Left colon (tissue), 2 donors: ENCODE measurements at regions not wholly inside any gene's neighbourhood (a gene's known extent, or its start where the extent isn't known, plus 50 kb on each side); places are given as distances from the start of the nearest gene placed in this dataset.

ENCODE experiments used
- ATAC-seq: fragments of 200-7000 bp; cut with Tn5 transposase; one replicate; pipeline ENCODE4 v1.9.1; 2020; ENCODE audit warnings: mild to moderate bottlenecking, moderate library complexity
- DNase-seq, 2 donors: peaks; one replicate each; pipeline ENCODE4 v3.0.0-alpha.2; 2020
- intact Hi-C, 2 donors: fragments of 100-400 bp; cut with DNase I in 1 of 2; cut with micrococcal nuclease in 1 of 2; formaldehyde crosslinking; loops; one replicate each; pipeline versions ENCODE4 v1.11.2 to v1.14.0; 2022; cut with DNase I, micrococcal nuclease
- donor health status: DM: no; HTN: no; CAD: no.
- donor health status: DM: yes; HTN: yes; CAD: no.

- intact Hi-C loops, result no loop called here
- ATAC-seq, result peak; percentile 71
- peak in 1 of 2 donors; percentile 52 for DNase-seq
These were observed 160.8 kb upstream of the HAAO start for GRCh38 chr2:42953216-42953615.

GRCh38 chr2:42951263-42951938, 159.0 kb upstream of the HAAO start:
- intact Hi-C loops, result no loop called here
- no peak for ATAC-seq
- DNase-seq, result no peak

- DNase-seq, result no peak
These were observed 156.7 kb upstream of the HAAO start for GRCh38 chr2:42949125-42949524.

GRCh38 chr2:42947809-42948600, 155.6 kb upstream of the HAAO start:
- no peak for ATAC-seq
- no peak for DNase-seq
- intact Hi-C loops, result no loop called here

More at GRCh38 chr2:42949125-42949524, 156.7 kb upstream of the HAAO start:
- ATAC-seq, result no peak
- intact Hi-C loops, result no loop called here

- intact Hi-C loops, result no loop called here
- DNase-seq, result no peak
- ATAC-seq, result no peak
These were observed 152.5 kb upstream of the HAAO start for GRCh38 chr2:42944779-42945415.

- intact Hi-C loops, result no loop called here
- ATAC-seq (no peak), DNase-seq (no peak)
These were observed 150.7 kb upstream of the HAAO start for GRCh38 chr2:42942990-42943493.

- ATAC-seq, result no peak
- intact Hi-C loops, result no loop called here
- no peak for DNase-seq
These were observed 150.0 kb upstream of the HAAO start for GRCh38 chr2:42942214-42942989.

- no peak for ATAC-seq
- intact Hi-C loops, result no loop called here
- no peak for DNase-seq
These were observed 149.3 kb upstream of the HAAO start for GRCh38 chr2:42941633-42942176.

- DNase-seq, result peak in 1 of 2 donors; percentile 45
- intact Hi-C loops, result loop anchor here (10.0 kb wide), 2 partner anchors 95 to 105 kb away; no protein-coding TSS in a partner anchor
- ATAC-seq, result peak; percentile 84
These were observed 147.2 kb upstream of the HAAO start for GRCh38 chr2:42939411-42940206.

- DNase-seq (no peak), ATAC-seq (no peak)
- intact Hi-C loops, result loop anchor here (10.0 kb wide), 2 partner anchors 94 to 104 kb away; no protein-coding TSS in a partner anchor
These were observed 146.4 kb upstream of the HAAO start for GRCh38 chr2:42938671-42939370.

- DNase-seq, result no peak
- intact Hi-C loops, result loop anchor here (10.0 kb wide), 2 partner anchors 93 to 103 kb away; no protein-coding TSS in a partner anchor
- ATAC-seq, result peak; percentile 16
These were observed 144.9 kb upstream of the HAAO start for GRCh38 chr2:42937171-42937875.

- DNase-seq (no peak), ATAC-seq (no peak)
- intact Hi-C loops, result loop anchor here (10.0 kb wide), 2 partner anchors 91 to 101 kb away; no protein-coding TSS in a partner anchor
These were observed 143.6 kb upstream of the HAAO start for GRCh38 chr2:42935692-42936671.

GRCh38 chr2:42934580-42935186, 142.3 kb upstream of the HAAO start:
- no peak for ATAC-seq
- intact Hi-C loops, result loop anchor here (10.0 kb wide), 2 partner anchors 90 to 100 kb away; no protein-coding TSS in a partner anchor

GRCh38 chr2:42933824-42934254, 141.5 kb upstream of the HAAO start:
- no peak for DNase-seq
- intact Hi-C loops, result loop anchor here (10.0 kb wide), 2 partner anchors 89 to 99 kb away; no protein-coding TSS in a partner anchor
- no peak for ATAC-seq

More at GRCh38 chr2:42934580-42935186, 142.3 kb upstream of the HAAO start:
- DNase-seq, result no peak
